ENCODE measurements at regions not wholly inside any gene's neighbourhood (a gene's known extent, or its start where the extent isn't known, plus 50 kb on each side); places are given as distances from the start of the nearest gene placed in this dataset.

DNA sequence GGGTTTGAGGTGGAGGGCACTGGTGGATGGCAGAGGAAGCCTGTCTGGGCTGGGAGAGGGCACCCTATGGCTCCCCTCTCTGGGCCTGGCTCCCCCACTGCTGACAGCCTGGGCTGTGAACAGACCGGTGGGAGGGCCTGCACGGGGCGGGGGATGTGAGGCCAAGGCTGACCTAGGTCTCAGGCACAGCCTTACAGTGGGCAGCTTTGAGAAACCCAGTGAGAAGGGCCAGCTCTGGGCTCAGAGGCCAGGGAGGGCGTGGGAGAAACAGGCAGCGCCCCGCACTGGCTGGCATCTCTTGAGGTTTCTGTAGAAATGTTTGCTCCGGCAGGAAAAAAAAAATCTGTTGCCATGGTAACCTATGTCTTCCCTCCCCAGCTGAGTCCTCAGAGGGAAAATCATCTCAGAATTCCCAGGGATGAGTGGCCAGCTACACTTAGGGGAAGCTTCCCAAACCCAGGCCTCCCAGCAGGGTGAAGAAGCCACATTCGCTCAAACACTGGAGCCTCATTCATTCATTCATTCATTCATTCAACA lies 71.7 kb upstream of the TAF1B start:
- Histone ChIP-seq H3K27me3 (no peaks in the 10 kb centered on the region), H3K27ac (no peak overlapping the region), H3K4me1 (peaks cover 0 to 2% (median 0%) of the 10 kb centered on the region in 4 donors), H3K9me3 (no peaks in the 10 kb centered on the region), H3K36me3 (no peaks in the 10 kb centered on the region), H3K4me3 (no peak overlapping the region)
- WGBS (ENCODE audit: insufficient coverage, low coverage, low lambda C conversion rate, missing lambda C conversion rate): 100% methylated on average over 1 of the region's 8 CpGs
- TF ChIP-seq, protein P1, sequence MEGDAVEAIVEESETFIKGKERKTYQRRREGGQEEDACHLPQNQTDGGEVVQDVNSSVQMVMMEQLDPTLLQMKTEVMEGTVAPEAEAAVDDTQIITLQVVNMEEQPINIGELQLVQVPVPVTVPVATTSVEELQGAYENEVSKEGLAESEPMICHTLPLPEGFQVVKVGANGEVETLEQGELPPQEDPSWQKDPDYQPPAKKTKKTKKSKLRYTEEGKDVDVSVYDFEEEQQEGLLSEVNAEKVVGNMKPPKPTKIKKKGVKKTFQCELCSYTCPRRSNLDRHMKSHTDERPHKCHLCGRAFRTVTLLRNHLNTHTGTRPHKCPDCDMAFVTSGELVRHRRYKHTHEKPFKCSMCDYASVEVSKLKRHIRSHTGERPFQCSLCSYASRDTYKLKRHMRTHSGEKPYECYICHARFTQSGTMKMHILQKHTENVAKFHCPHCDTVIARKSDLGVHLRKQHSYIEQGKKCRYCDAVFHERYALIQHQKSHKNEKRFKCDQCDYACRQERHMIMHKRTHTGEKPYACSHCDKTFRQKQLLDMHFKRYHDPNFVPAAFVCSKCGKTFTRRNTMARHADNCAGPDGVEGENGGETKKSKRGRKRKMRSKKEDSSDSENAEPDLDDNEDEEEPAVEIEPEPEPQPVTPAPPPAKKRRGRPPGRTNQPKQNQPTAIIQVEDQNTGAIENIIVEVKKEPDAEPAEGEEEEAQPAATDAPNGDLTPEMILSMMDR (IDR thresholded peaks at IDR 0.05): no peak
- no peak for TF ChIP-seq POLR2A (IDR thresholded peaks at IDR 0.05)
- DNase-seq (peak in 1 of 3 donors; percentile 55), ATAC-seq (no peak)
- intact Hi-C loops (cut with DNase I): no loop called here

DNA sequence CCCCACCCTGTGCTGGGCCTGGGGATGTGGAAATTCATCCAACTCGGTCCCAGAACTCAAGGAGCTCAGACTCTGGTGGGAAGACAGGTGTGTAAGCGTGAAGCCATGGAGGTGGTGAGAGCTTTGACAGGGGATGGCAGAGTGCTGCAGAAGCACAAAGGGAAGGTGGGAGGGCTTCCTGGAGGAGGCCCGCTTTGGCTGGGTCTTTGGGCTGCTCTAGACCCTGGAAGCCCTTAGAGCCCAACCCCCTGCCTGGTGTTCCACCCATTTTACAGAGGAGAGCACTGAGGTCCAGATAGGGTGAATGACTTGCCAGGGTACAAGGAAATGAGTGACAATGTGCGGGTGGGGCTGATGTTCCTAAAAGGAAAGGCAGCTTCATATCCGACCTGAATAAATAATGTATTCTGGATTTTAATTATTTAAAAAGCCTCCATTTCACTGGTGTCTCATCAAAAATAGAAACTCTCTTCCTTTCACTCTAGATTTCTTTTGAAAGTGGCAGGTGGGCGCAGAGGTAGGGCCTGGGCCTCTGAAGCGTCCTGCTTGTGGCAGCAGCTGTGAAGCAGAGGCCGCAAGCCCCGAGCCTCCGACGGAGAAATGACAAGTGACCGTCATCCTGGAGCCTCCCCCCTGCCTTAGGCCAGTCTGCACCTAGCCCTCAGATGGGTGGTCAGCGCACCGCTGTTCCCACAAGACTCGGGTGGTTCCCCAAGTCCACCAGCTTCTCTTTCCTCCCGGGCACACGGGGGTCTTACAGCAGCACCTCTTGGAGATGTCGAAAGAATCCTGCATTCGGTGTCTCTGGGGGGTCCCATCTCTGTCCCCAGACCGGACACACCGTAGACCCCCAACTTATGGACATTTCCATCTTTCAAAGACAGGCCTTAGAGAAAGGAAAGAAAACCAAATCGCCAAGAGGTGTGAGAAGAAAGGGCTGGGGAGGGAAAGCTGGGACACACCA lies 71.0 kb upstream of the TAF1B start:
- H3K9me3 ChIP-seq: no peaks in the 10 kb centered on the region
- DNase-seq (peak in 1 of 3 donors; percentile 40), ATAC-seq (no peak)
- intact Hi-C loops (cut with DNase I): no loop called here
- no peak overlapping the region for H3K4me3 ChIP-seq
- no peaks in the 10 kb centered on the region for H3K27me3 ChIP-seq
- H3K4me1 ChIP-seq: peaks cover 0 to 2% (median 0%) of the 10 kb centered on the region in 4 donors
- no peak overlapping the region for H3K27ac ChIP-seq
- no peaks in the 10 kb centered on the region for H3K36me3 ChIP-seq
- 86% methylated on average over 13 of the region's 22 CpGs for WGBS (ENCODE audit: insufficient coverage, low coverage, low lambda C conversion rate, missing lambda C conversion rate)
- TF ChIP-seq, protein P1 (IDR thresholded peaks at IDR 0.05): no peak
- no peak for TF ChIP-seq POLR2A (IDR thresholded peaks at IDR 0.05)

DNA sequence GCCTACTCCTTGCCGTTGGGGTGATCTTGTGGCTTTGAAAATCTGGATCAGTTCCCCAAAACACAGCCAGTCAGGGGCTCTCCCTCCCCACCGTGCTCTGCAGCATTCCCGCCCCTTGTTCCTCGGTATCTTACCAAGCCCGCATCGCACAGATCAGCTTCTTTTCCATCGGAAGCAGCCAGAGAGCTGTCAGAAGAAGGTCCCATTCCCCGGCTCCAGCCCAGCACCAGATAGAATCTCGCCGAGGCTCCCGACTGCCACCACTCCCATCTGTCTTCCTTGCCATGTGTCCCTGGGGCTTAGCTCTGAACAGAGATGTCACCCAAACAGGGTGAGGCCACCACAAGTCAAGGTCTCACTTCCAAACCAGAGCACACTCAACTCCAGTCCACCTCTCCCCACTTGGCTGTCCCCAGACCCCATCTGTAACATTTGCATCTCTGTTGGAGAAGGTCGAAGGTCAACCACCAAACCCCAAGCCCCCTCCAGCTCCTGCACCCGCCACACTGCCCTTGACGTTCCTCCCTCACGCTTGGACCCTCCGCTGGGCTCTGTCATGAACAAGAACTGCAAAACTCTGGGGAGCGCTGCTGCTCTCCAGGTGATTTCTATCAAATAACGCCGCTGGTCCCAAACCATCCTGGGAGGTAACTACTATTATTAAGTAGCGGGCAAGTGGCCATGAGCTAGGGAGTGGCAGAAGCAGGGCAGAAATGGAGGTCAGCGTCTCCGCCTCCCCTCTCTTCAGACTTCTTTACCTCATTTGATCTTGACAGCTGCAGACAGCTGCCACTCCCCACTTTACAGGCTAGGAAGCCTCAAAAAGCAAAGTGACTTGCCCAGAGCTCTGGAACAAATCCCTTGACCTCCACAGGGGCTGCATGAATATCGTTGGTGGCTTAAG lies 70.0 kb upstream of the TAF1B start:
- TF ChIP-seq, protein P1 (IDR thresholded peaks at IDR 0.05): no peak
- no peak for TF ChIP-seq POLR2A (IDR thresholded peaks at IDR 0.05)
- no peaks in the 10 kb centered on the region for H3K9me3 ChIP-seq
- WGBS (ENCODE audit: insufficient coverage, low coverage, low lambda C conversion rate, missing lambda C conversion rate): 82% methylated on average over 21 of the region's 23 CpGs
- intact Hi-C loops (cut with DNase I): no loop called here
- ATAC-seq (no peak), DNase-seq (no peak)
- peaks cover 0 to 2% (median 0%) of the 10 kb centered on the region in 4 donors for H3K4me1 ChIP-seq
- no peak overlapping the region for H3K27ac ChIP-seq
- H3K4me3 ChIP-seq: no peak overlapping the region
- no peaks in the 10 kb centered on the region for H3K27me3 ChIP-seq
- no peaks in the 10 kb centered on the region for H3K36me3 ChIP-seq

DNA sequence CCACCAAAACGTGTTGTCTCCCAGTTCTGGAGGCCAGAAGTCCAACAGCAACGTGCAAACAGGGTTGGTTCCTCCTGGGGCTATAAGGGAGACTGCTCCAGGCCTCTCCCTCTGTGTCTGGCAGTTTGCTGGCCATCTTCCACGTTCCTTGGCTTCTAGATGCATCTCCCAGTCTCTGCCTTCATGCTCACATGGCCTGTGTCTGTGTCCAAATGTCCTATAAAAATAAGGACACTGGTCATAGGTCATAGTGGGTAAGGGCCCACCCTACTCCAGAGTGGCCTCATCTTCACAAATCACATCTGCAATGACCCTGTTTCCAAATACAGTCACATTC lies 69.4 kb upstream of the TAF1B start:
- 26% methylated on average over 3 of the region's 3 CpGs for whole genome bisulfite sequencing (ENCODE audit: insufficient coverage, low coverage, low lambda C conversion rate, missing lambda C conversion rate)

More for the DNA sequence above, 69.4 kb upstream of the TAF1B start:
- peaks cover 0 to 2% (median 0%) of the 10 kb centered on the region in 4 donors for H3K4me1 ChIP-seq
- DNase-seq (no peak), ATAC-seq (no peak)
- H3K36me3 ChIP-seq: no peaks in the 10 kb centered on the region
- H3K4me3 ChIP-seq: no peak overlapping the region
- TF ChIP-seq POLR2A (IDR thresholded peaks at IDR 0.05): no peak
- TF ChIP-seq, protein P1 (IDR thresholded peaks at IDR 0.05): no peak
- no peaks in the 10 kb centered on the region for H3K9me3 ChIP-seq
- intact Hi-C loops (cut with DNase I): no loop called here
- H3K27me3 ChIP-seq: no peaks in the 10 kb centered on the region
- H3K27ac ChIP-seq: no peak overlapping the region

All from right lobe of liver (tissue), 6 donors.